ENCODE measurements at regions not wholly inside any gene's neighbourhood (a gene's known extent, or its start where the extent isn't known, plus 50 kb on each side); places are given as distances from the start of the nearest gene placed in this dataset.
"Not testable (repeated sequence)": the region's sequence is repeated elsewhere in the genome, so short reads cannot be mapped to it uniquely, and the experiment has no call there.

DNA sequence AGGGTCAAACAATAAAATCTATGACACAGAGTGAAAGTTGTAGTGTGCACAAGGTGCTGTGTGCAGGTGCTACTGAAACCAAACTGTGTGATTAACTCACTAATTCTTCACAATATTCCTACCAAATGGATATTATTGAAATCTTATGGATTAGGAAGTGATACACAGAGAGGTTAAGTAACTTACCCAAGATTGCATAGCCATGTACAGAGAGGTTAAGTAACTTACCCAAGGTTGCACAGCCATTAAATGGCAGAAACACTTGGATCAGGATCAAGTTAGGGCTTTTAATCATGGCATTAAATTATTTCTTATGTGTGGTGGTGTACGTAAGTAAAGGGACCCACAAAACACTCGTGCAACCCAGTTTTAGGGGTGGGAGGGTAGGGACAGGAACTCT is 771.4 kb downstream of the AACS start:
- DNase-seq: no peak

DNA sequence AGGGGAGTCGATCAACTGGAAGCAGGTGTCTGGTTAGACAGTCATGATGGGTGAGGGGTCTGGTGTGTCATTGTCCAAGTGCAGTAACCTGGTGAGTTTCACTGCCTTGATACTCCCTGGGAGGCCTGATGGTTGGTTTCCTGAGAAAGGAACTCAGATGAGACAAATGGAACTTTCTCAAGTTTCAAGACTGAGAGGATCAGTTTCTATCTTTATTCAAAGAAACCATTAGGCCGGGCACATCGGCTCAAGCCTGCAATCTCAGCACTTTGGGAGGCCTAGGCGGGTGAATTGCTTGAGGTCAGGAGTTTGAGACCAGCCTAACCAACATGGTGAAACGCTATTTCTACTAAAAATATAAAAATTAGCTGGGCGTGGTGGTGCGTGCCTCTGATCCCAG is 776.1 kb downstream of the AACS start:
- DNase-seq: no peak

DNA sequence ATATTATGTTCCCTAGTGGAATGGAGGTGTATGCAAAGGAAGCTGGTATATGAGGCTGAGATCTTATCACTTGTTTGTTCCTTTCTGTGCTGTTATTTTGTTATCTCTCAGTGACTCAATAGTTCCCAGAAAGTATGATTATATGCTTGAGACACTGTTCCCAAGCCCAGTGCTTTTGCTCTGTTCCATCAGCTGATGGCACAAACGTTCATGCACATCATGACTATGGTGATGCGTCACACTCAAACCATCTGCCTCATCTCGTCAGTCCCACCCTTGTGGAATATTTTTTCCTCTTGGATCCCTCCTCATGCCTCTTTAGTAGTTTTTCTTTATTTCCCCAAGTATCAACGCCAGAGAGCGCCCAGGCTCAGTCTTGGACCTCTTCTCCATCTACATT is 786.9 kb downstream of the AACS start:
- DNase-seq: no peak

DNA sequence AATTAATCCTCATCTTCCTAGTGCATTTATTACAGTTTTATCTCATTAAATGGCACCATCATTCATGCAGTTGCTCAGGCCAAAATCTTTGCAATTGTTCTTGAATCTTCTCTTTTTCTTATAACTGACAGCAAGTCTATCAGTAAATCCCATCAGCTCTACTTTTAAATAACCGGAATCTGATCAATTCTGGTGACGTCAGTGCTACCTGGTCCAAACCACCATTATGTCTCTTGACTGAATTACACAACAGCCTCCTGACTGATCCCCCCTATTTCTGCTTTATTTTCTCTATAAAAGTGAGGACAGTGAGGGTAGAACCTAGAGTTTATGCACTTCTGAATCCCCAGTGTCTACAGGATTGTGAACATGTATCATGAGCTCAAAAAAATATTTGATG is 787.4 kb downstream of the AACS start:
- DNase-seq: no peak

DNA sequence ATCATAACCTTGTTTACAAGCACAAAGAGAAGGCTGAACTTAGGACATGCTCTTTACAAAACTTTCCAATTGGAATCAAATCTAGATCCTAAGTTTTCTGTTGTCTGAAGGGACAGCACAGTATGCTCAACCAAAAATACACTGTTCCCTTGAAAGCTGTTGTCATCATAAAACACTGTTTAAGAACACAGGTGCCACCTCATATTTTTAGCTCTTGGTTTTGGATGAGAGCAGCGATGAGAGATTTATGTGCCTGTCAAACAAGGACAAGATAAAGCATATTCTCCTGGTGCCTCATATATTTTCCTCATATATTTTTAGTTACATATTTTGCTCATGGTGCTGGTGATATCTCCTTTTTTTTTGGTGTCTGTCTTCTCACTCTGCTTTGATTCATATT is 788.4 kb downstream of the AACS start:
- no peak for DNase-seq

DNA sequence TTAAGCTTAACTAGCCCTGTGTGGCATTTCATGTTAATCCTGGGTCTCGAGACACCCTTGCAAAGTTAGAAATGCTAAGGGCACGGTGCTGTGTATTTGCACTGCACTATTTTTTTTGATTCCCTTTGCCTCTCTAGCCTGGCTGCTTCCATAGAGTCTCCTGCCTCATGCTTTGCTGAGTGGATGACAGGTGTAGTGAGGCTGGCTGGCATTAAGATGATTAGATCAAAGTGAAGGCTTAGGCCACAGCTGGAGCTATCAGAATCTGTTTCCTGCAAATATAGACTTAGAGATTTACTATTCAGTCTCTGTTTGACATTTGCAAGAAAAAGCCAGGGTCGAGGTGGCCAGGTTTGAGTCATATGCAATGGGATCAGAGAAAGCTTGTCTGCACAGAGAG is 791.1 kb downstream of the AACS start:
- no peak for DNase-seq

DNA sequence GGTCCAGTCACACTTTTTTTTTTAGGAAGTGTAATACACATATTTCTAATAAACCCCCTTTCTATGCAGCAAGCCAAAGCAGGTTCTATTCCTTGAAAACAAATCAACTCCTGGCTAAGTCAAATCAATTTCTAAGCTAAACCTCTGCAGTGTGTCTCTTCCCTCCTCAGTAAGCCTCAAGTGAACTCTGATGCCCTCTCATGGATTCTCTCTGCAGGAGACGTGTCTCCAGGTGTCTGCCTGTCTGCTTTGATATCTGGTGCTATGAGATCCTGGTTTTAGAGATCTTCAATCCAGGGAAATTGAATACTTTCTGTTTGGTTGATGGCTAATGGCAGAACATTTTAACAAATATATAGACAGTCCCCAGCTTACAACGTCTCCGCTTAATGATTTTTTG is 791.7 kb downstream of the AACS start:
- DNase-seq: no peak

DNA sequence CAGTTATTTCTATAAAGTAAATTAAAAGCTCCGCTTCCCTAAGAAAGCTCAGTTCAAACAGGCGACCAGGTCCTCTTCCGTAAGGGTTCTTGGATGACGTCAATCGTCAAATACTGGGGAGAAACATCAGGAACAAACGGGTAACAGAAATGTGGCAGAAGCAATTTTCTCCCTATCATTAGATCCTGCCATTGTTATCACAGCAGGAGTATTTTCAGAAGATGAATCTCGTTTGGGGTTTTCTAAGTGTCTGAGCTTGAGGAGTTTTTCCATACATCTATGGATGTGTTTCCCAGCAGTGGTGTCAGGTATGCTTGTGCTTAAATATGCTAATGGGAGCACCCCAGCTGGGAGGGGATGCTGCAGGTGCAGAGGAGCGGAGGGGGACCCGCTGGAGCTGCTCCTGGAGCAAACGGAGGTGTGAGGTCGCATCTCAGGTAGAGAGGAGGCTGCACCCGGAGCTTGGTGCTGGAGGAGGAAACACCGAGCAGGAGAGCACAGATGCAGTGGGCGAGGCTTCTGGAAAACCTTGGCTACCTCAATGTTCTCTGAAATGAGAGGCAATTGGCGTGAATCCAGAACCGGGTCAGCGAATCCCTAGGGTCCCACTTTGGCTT is 795.5 kb downstream of the AACS start:
- no peak for DNase-seq

DNA sequence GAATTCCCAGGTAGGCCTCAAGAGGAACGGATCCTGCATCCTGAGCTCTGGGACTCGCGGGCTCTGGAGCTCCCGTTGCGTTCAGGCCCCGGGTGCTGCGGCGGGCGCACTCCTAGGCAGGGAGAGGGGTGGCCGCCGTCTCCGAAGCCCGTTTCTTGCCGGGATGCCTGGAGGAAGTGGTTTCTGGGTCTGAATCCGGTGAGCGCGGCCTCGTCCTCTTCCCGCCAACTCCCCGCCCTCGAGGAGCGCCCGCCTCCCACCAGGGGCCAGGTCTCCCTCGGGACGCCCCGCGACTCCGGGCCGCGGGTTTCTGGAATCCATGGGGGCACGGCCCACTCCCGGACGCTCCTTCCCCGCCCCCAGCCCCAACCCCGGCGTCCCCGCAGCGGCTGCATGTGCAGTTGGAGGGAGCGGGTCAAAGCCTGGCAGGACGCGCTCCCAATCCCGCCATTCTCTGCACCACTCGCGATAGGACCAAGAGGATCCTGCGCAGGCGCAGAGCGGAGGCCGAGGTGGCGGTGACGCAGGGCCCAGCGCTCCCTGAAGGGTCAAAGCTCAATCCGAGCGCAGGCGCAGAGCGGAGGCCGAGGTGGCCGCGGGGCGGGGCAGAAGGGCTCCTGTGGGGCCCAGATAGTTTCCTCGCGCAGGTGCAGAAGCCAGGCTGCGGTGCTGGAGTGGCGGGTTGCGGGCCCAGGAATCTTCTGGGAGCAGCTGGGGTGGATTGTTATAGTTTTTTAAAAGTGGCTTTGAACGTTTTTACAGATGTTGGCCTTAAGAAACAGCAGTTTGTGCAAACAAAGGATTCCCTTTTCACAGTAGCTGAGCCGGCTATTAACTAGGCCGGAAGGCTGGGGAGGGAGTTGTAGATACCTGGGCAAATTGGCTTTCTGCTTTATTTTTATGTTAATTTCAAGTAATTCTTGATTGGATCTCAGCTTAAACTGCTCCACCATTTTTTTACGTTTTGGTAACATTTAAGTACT is 796.4 kb downstream of the AACS start:
- no peak for DNase-seq

DNA sequence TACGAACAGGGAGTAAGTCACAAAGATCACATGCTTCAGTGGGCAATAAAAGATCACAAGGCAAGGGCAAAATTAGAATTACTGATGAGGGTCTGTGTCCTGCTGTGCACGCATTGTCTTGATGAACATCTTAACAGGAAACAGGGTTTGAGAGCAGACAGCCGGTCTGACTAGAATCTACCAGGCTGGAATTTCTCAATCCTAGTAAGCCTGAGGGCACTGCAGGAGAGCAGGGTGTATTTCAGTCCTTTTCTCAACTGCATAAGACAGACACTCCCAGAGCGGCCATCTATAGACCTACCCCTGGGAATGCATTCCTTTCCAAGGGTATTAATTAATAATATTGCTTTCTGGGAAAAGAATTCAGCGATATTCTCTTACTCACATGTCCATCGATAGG is 800.0 kb downstream of the AACS start:
- not testable (repeated sequence) for DNase-seq

DNA sequence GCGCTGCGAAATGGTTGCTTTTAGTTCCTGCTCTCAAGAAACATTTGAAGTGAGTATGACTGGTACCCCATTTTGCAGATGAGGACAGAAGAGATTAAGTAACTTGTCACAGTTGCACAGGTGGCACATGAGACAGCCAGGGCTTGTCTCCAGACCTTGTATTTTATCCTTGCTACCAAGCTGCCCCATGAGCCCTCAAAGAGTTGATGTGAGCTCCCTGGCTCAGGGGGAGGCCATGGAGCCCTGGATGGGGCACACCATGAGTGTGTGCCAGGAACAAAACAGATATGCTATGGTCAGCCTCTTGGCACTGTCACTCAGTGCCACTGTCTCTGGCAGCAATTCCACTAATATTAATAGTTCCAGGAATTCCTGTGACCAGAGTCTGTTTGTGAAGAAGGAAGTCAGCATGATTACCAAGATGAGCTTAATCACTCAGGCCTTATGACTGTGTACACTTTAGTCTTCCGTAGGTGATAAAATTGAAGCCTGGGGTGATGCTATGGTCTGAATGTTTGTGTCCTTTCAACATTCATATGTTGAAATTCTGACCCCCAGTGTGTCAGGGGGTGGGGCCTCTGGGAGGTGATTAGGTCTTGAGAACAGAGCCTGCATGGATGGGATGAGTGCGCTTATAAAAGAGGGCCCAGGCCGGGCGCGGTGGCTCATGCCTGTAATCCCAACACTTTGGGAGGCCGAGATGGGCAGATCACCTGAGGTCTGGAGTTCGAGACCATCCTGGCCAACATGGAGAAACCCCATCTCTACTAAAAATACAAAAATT is 806.8 kb downstream of the AACS start:
- no peak for DNase-seq

DNA sequence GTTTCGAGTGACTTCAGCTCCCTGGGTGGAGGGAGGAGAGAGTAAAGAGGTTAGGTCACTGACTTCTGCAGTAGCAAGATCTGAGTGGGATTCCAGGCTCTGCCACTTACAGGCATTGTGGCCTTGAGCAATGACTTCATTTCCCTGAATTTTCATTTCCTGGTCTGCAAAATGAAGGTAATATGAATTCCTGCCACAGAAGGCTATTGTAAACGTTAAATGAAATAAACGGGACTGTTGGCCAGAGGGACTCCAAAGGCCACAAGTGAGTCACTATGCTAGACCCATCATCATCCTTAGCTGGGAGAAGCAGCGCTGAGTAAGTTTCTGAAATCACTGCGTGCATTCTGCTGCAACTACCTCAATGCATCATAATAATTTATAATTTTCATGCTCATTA is 807.8 kb downstream of the AACS start:
- no peak for DNase-seq

DNA sequence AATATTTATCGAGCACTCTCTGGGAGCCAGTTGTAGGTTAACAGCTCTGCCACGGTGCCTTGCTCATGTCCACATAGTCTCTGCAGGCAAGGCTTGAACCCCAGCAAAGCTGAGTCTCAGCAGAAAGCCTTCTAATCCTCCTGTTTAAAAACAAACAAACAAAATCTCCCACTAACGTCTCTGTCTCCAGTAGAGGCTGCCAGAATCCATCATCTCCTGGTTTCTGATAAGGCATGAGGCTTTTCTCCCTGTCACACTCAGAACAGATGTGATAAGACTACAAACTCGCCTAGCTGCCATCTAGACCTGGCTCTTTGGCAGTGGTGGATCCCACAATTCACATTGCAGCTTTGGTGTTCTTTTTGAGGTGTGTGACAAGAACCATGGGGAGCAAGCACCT is 813.2 kb downstream of the AACS start:
- DNase-seq: no peak

DNA sequence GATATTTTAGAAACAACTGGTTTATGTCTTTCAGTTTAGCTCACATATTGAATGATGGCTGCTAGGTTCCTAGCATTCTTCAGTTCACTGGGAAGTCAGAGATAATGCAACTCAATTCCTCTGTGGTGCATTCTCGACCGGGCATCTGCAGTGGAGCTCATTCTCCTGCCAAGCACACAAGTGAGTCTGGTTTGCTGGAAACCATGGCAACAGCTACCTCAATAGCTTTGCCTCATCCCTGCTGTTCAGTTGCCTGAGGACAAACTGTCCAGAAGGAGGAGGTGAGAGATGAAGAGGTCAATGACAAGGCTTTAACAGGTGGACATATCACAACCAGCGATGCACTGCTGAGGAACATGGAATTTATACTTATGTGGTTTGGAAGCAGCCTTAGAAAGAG is 816.9 kb downstream of the AACS start:
- DNase-seq: no peak

DNA sequence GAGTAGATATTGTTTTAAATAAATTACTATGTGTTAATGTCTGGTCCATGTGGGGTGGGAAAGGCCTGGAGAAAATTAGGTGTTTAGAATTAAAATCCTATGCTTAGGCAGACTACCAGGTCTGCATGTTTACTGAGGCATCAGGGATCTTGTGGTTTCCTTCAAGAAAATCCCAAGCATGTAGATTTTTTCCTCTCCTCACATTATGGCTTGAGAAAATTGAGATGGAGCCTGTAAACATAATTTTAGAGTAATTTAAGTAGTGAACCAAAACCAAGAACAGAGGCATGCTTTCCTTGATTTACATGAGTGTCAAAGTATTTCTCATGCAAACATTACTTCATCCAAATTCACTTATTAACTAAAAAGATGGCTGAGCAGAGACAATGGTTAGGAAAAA is 823.7 kb downstream of the AACS start:
- no peak for DNase-seq

DNA sequence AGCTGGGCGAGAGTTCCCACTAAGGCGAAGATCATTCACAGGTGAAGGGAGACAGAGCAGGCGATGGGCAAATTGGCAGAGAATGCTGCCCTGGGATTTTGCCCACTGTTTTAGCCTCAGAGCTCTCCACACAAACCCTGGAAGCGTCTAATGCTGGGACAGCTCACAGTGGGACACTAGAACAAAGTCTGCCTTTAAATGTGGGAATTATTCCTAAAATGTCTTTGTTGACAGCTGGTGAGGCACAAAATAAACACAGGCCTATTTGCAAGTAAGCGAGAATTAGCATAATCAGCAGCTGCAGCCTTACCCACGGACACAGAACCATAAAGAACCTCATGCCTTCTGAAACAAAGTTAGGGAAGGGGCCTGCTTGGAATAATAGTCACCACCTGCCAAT is 824.5 kb downstream of the AACS start:
- DNase-seq: no peak

DNA sequence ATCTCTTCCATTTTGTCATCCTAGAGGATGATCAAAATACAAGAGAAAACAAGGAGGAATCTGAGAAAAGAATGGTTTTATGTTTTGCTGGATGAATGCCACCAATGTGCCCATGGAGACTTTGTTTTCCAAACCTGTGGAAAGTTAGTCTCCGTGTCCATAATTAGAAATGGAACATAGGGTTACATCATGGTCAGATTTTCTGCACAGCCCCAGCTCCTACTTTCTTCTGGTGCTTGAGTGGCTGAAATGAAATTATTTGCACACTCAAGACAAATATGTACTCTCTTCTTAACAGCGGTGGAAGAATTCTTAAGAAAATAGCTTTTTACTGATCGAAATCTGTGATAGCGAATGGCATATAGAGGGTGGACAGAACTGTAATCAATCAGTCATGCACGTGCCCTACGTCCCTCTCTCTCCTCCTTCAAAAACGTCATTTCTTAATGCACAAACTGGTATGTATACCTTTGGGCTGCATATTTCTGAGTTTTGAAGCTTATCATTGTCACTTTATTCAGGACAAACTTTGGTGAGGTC is 825.2 kb downstream of the AACS start:
- DNase-seq: no peak

DNA sequence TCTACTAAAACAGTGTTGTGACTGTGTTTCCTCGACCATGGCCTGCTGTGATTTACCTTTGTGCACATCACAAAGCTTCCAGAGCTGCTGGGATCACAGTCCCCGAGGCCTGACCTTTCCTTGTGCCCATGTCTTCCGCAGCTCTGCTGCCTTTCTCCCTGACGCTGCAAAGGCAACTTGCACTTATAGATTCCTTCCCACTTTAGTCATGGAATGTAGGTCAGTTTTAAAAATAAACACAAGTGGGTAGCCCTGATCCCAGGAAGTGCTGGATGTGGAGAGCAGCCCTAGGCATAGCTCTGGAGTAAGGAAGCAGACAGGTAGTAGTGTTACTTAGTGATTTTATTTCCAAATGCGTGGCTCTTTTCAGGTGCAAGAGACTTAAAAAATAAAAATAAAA is 825.7 kb downstream of the AACS start:
- no peak for DNase-seq

DNA sequence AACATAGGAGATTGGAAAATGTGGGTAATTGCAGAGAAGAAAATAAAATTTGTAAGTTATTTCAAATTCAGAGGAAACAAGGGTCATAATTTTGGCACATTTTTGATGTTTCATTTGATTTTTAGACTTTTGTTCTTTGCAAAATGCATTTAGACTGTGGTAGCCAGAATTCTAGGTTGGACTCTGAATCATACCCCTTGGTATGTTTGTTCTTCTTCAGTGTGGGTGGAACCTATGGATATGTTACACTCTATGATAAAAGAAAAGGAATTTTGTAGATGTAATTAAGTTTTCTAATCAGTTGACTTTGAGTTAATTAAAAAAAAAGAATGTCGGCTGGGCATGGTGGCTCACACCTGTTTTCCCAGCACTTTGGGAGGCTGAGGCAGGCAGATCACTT is 827.0 kb downstream of the AACS start:
- DNase-seq: no peak

DNA sequence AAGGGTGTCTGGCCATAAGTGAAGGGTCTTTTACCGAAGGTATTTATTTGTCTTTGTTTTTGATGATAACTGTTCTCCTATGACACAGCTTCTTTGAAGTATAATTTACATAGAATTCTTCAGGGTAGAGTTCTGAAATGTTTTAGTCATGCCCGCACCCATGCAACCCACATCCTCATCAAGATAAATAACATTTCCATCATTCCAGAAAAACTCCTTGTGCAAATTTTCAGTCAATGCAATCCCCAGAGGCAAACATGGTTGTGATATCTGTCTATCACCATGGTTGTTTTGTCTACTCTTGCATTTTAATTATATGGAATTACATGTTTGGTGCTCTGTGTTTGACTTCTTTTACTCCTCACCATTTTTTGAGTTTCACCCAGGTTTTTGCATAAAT is 837.8 kb downstream of the AACS start:
- no peak for DNase-seq

DNA sequence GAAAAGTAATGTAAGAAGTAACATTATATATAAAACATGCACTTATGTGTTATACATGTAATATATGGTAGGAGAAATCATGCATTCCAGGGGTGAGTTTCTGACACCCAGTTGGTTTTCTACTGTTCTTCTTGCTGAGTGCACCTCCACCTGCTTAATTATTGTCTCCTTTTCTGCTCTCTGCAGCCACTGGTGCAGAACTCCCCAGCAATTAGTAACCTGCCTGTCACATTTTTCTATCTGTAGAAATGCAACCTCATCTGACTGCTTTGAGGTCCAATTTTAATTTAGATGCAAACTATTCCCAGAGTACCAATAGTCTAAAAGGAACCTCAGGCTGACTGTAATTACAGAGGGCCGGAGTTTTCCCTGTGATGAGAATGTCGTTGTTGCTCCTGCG is 842.1 kb downstream of the AACS start:
- DNase-seq: no peak

DNA sequence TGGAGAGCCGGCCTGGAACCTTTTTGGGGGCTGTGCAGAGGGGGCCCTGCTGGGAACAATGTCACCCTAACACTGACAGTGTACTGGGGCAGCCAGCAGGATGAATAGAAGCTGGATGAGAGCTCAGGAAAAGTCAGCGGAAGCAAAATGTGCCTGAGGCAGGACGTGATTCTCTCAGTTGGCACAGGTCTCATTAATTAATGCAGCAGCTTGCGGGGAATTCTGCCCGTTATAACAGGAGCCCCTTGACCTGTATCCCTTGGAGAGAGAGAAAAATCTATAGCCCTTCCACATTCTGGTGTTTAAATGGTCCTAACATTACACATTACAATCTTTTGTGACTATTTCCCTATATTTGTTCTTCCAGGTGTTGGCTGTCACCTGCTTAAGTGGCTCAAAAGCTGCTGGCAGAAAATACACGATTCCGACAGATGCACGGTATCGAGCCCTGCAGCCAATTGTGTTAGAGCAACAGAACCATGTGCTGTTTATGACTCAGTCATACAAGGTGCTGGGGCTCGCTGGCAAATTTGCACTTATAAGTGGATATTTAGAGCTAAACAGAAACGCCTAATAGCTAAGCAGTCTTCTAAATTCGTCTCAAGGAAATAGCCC is 854.7 kb downstream of the AACS start:
- DNase-seq: no peak

DNA sequence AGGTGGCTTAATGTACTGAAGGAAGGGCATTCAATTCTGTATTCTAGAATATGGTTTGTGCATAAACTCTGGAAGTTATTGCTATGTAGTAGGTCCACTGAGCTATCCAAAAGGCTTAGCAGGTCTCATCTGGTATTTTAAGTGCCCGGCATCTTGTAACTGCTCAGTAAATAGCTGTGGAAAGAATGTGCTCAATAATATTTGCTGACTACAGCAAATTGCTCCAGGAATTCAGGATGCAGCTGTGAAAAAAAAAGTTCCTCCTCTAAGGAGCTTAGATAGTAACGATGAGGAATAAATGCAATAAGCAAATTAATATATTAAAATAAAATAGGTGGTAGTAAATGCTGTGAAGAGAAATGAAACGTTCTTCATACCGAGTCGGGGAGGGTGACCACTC is 857.1 kb downstream of the AACS start:
- DNase-seq: no peak

All from NCI-H1694 (cell line).